H1 (cell line): ENCODE measurements at regions not wholly inside any gene's neighbourhood (a gene's known extent, or its start where the extent isn't known, plus 50 kb on each side); places are given as distances from the start of the nearest gene placed in this dataset.

Experiments
- CTCF ChIA-PET: fragments of 300-600 bp; sonication (Branson Sonifier 250); formaldehyde crosslinking; loops from one replicate; lab custom pipeline; 2021; ENCODE audit not compliant: partially characterized antibody; lab: Charles Lee
- POLR2A ChIA-PET: fragments of 300-600 bp; sonication (Branson Sonifier 250); formaldehyde crosslinking; loops from one replicate; lab custom pipeline; 2021; ENCODE audit warnings: inconsistent platforms; ENCODE audit not compliant: partially characterized antibody; lab: Charles Lee
- DNase-seq, 2 experiments: peaks; one replicate each; pipeline versions ENCODE4 v3.0.0 to v3.0.0-alpha.2; 2010 to 2022; ENCODE audit warnings: low spot score in 2 of 2, low read depth in 1 of 2, mixed read lengths in 1 of 2
- FAIRE-seq: peaks from 2 replicates; lab custom pipeline; 2011; peaks lifted over from hg19 to GRCh38; lab: Jason Lieb, UNC
- H2AFZ ChIP-seq: 2 replicates; pipeline ENCODE4 v1.8.1; 2012; ENCODE audit warnings: low read length, inconsistent platforms
- H2AK5ac ChIP-seq: 2 replicates; pipeline ENCODE4 v1.6.1; 2013; ENCODE audit warnings: low read depth, low read length
- H2BK120ac ChIP-seq: replicated peaks from 2 replicates; pipeline ENCODE3; 2013; ENCODE audit warnings: low read depth, low read length, inconsistent platforms
- H2BK12ac ChIP-seq: 2 replicates; pipeline ENCODE4 v1.6.1; 2013; ENCODE audit warnings: low read depth, low read length
- H2BK15ac ChIP-seq: 2 replicates; pipeline ENCODE4 v1.6.1; 2013; ENCODE audit warnings: low read length
- H2BK20ac ChIP-seq: 2 replicates; pipeline ENCODE4 v1.6.1; 2013; ENCODE audit warnings: low read length
- H2BK5ac ChIP-seq: 2 replicates; pipeline ENCODE4 v1.6.1; 2013; ENCODE audit warnings: low read depth, low read length
- H3K14ac ChIP-seq: 2 replicates; pipeline ENCODE4 v1.6.1; 2013; ENCODE audit warnings: inconsistent platforms; ENCODE audit not compliant: insufficient read length
- H3K18ac ChIP-seq: 2 replicates; pipeline ENCODE4 v1.6.1; 2013; ENCODE audit warnings: low read length; ENCODE audit errors: extremely low read depth
- H3K23ac ChIP-seq: 2 replicates; pipeline ENCODE4 v1.6.1; 2013; ENCODE audit warnings: inconsistent platforms; ENCODE audit not compliant: insufficient read length
- H3K23me2 ChIP-seq: 2 replicates; pipeline ENCODE4 v1.6.1; 2013; ENCODE audit warnings: low read depth, low read length
- H3K27ac ChIP-seq: 2 replicates; pipeline ENCODE4 v1.6.1; 2011; ENCODE audit warnings: low read depth, low read length, inconsistent platforms
- H3K27me3 ChIP-seq, 4 experiments: replicated peaks in 1 of 4; 1 replicate in 1 of 4; 2 replicates in 3 of 4; pipeline versions ENCODE4 v1.6.1 to v1.8.1; 2011 to 2013; ENCODE audit warnings: low read length in 3 of 4, mild to moderate bottlenecking in 3 of 4, inconsistent platforms in 2 of 4, mixed read lengths in 2 of 4, moderate library complexity in 1 of 4; ENCODE audit not compliant: control insufficient read depth in 3 of 4, insufficient read depth in 3 of 4; ENCODE audit errors: extremely low read depth in 1 of 4
- H3K36me3 ChIP-seq, 4 experiments: 2 replicates each; pipeline versions ENCODE4 v1.6.1 to v1.8.1; 2011 to 2013; ENCODE audit warnings: mild to moderate bottlenecking in 4 of 4, low read length in 3 of 4, moderate library complexity in 2 of 4, control low read depth in 1 of 4, inconsistent platforms in 1 of 4; ENCODE audit not compliant: insufficient read depth in 4 of 4, control insufficient read depth in 2 of 4
- H3K4ac ChIP-seq: replicated peaks from 2 replicates; pipeline ENCODE3; 2013; ENCODE audit warnings: low read length, low read depth, mixed read lengths, inconsistent platforms; ENCODE audit not compliant: insufficient read length
- H3K4me1 ChIP-seq, 4 experiments: replicated peaks in 1 of 4; 1 replicate in 1 of 4; 2 replicates in 3 of 4; pipeline versions ENCODE4 v1.6.1 to v1.8.1; 2011 to 2013; ENCODE audit warnings: low read length in 3 of 4, inconsistent platforms in 2 of 4, mixed read lengths in 1 of 4; ENCODE audit not compliant: insufficient read depth in 4 of 4, control insufficient read depth in 3 of 4
- H3K4me2 ChIP-seq, 2 experiments: 2 replicates each; pipeline versions ENCODE4 v1.6.1 to v1.8.1; 2011 to 2013; ENCODE audit warnings: low read depth in 2 of 2, low read length in 2 of 2, control low read depth in 1 of 2, inconsistent platforms in 1 of 2, mild to moderate bottlenecking in 1 of 2; ENCODE audit not compliant: insufficient read depth in 1 of 2
- H3K4me3 ChIP-seq, 4 experiments: fragments of 200-600, 300-600 bp in 1 of 4; sonication (generic), shearing (Covaris generic), sonication (Bioruptor Twin) in 1 of 4; 2 replicates each; pipeline versions ENCODE4 v1.5.1 to v1.8.1; 2011 to 2016; ENCODE audit warnings: low read length in 4 of 4, low read depth in 3 of 4, control low read depth in 2 of 4, inconsistent platforms in 2 of 4, mild to moderate bottlenecking in 2 of 4, mixed read lengths in 1 of 4, moderate library complexity in 1 of 4; ENCODE audit not compliant: insufficient read depth in 2 of 4; ENCODE audit errors: extremely low read depth in 1 of 4
- H3K56ac ChIP-seq: replicated peaks from 2 replicates; pipeline ENCODE3; 2013; ENCODE audit warnings: low read depth, mild to moderate bottlenecking, mixed read lengths, low read length, inconsistent platforms; ENCODE audit not compliant: insufficient read length
- H3K79me1 ChIP-seq: 2 replicates; pipeline ENCODE4 v1.6.1; 2013; ENCODE audit warnings: low read depth, low read length, control low read depth
- H3K79me2 ChIP-seq, 2 experiments: 2 replicates each; pipeline versions ENCODE4 v1.6.1 to v1.8.1; 2012 to 2013; ENCODE audit warnings: low read length in 2 of 2, mild to moderate bottlenecking in 2 of 2, inconsistent platforms in 1 of 2; ENCODE audit not compliant: insufficient read depth in 2 of 2, control insufficient read depth in 1 of 2
- H3K9ac ChIP-seq, 4 experiments: replicated peaks in 1 of 4; 1 replicate in 1 of 4; 2 replicates in 3 of 4; pipeline versions ENCODE4 v1.6.1 to v1.8.1; 2011 to 2013; ENCODE audit warnings: low read depth in 3 of 4, low read length in 3 of 4, control low read depth in 2 of 4, mild to moderate bottlenecking in 2 of 4, moderate library complexity in 2 of 4, inconsistent platforms in 1 of 4; ENCODE audit errors: extremely low read depth in 1 of 4
- H3K9me3 ChIP-seq, 2 experiments: 2 replicates each; pipeline versions ENCODE4 v1.6.1 to v1.8.1; 2012 to 2013; ENCODE audit warnings: mild to moderate bottlenecking in 2 of 2, moderate library complexity in 2 of 2, control low read depth in 1 of 2, inconsistent platforms in 1 of 2, low read depth in 1 of 2, low read length in 1 of 2, mixed read lengths in 1 of 2; ENCODE audit not compliant: insufficient read depth in 2 of 2
- H4K20me1 ChIP-seq, 2 experiments: replicated peaks in 1 of 2; 2 replicates each; pipeline versions ENCODE3 to v1.8.1; 2011 to 2013; ENCODE audit warnings: inconsistent platforms in 2 of 2, low read length in 2 of 2, mild to moderate bottlenecking in 1 of 2; ENCODE audit not compliant: insufficient read depth in 2 of 2, control insufficient read depth in 1 of 2
- H4K5ac ChIP-seq: 2 replicates; pipeline ENCODE4 v1.6.1; 2013; ENCODE audit warnings: low read length, low read depth, mixed read lengths, inconsistent platforms; ENCODE audit not compliant: insufficient read length
- H4K8ac ChIP-seq: 2 replicates; pipeline ENCODE4 v1.8.0; 2013; ENCODE audit warnings: mild to moderate bottlenecking, moderate library complexity, low read length, inconsistent platforms; ENCODE audit not compliant: insufficient read depth; ENCODE audit errors: extremely low read depth
- H4K91ac ChIP-seq: replicated peaks from 2 replicates; pipeline ENCODE3; 2013; ENCODE audit warnings: low read length, mixed read lengths, inconsistent platforms; ENCODE audit not compliant: insufficient read length
- CHD2 ChIP-seq: IDR thresholded peaks from 2 replicates; pipeline ENCODE4 v1.6.1; 2012; ENCODE audit warnings: low read length, improper control_type of control experiment
- EP300 ChIP-seq, 2 experiments: IDR thresholded peaks; 1 replicate in 1 of 2; 2 replicates in 1 of 2; pipeline ENCODE4 v1.6.1; 2011 to 2012; ENCODE audit warnings: low read depth in 2 of 2, low read length in 2 of 2, mild to moderate bottlenecking in 2 of 2, borderline replicate concordance in 1 of 2, inconsistent platforms in 1 of 2, moderate library complexity in 1 of 2
- POLR2AphosphoS5 ChIP-seq: IDR thresholded peaks from 2 replicates; pipeline ENCODE4 v1.6.1; 2011; ENCODE audit warnings: low read depth, low read length
- RAD21 ChIP-seq, 2 experiments: IDR thresholded peaks in 1 of 2; conservative IDR thresholded peaks in 1 of 2; 2 replicates each; pipeline ENCODE4 v1.6.1; 2011; ENCODE audit warnings: low read depth in 2 of 2, low read length in 2 of 2, improper control_type of control experiment in 1 of 2, inconsistent platforms in 1 of 2, mild to moderate bottlenecking in 1 of 2, moderate library complexity in 1 of 2
- SIN3A ChIP-seq, 2 experiments: IDR thresholded peaks in 1 of 2; conservative IDR thresholded peaks in 1 of 2; 2 replicates each; pipeline ENCODE4 v1.6.1; 2011 to 2012; ENCODE audit warnings: low read length in 2 of 2, improper control_type of control experiment in 1 of 2, low read depth in 1 of 2, mild to moderate bottlenecking in 1 of 2
- SP1 ChIP-seq: IDR thresholded peaks from 2 replicates; pipeline ENCODE4 v1.6.1; 2011; ENCODE audit warnings: low read depth, low read length
- SP2 ChIP-seq: IDR thresholded peaks from 2 replicates; pipeline ENCODE4 v1.6.1; 2012; ENCODE audit warnings: mild to moderate bottlenecking, low read length, inconsistent platforms
- SRF ChIP-seq: IDR thresholded peaks from 2 replicates; pipeline ENCODE4 v1.6.1; 2011; ENCODE audit warnings: mild to moderate bottlenecking, low read depth, low read length, moderate library complexity
- TAF1 ChIP-seq: IDR thresholded peaks from 2 replicates; pipeline ENCODE4 v1.6.1; 2011; ENCODE audit warnings: mild to moderate bottlenecking, low read depth, low read length
- TBP ChIP-seq: IDR thresholded peaks from 2 replicates; pipeline ENCODE4 v1.6.1; 2011; ENCODE audit warnings: low read depth, low read length, improper control_type of control experiment
- ZNF274 ChIP-seq: IDR thresholded peaks from 2 replicates; pipeline ENCODE4 v1.7.0; 2012; ENCODE audit warnings: low read length, borderline replicate concordance; ENCODE audit errors: extremely low read depth
- WGBS, 2 experiments: shearing (Covaris generic) in 1 of 2; methylation state at CpG; one replicate each; pipeline versions ENCODE4 v1.1.6 to v1.1.7; 2013 to 2015; ENCODE audit warnings: low lambda C conversion rate in 2 of 2, mixed read lengths in 2 of 2, inconsistent platforms in 1 of 2, low coverage in 1 of 2, missing lambda C conversion rate in 1 of 2; ENCODE audit not compliant: insufficient replicate concordance in 2 of 2, insufficient coverage in 1 of 2, insufficient read length in 1 of 2; ENCODE audit errors: extremely low coverage in 1 of 2, missing lambda C conversion rate in 1 of 2; 5-methylcytosine and 5-hydroxymethylcytosine counted together
- TF ChIP-seq, protein P1 (sequence below): IDR thresholded peaks from 2 replicates; pipeline ENCODE4 v1.6.1; 2011; ENCODE audit warnings: low read length, improper control_type of control experiment
- TF ChIP-seq, protein P2 (sequence below): IDR thresholded peaks from 2 replicates; pipeline ENCODE4 v1.6.1; 2012; ENCODE audit warnings: inconsistent platforms

DNA sequence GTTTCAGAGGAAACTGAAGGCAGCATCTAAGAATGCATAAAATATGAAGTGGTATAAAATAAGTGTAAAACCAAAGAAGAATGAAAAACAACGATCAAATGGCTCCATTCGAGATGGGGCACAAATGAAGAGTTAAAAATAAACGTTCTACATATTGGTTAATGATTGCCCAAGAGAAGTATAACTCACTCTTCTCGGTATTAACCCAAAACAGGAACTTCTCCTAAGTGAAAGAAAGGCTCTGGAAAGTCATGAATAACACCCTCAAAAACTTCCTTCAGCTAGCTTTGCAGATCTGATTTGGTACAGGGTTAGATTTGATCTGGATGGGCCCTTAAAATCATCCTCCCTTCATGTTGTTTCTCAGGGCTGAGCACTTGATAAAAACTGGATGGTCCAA lies 94.3 kb upstream of the ADO start:
- no peak overlapping the region for H2BK5ac ChIP-seq
- no peak overlapping the region for H2AK5ac ChIP-seq
- no peaks in the 10 kb centered on the region for H4K20me1 ChIP-seq
- no peak overlapping the region for H3K56ac ChIP-seq
- 89% methylated on average over 4 of the region's 4 CpGs; no CpG with 5 or more reads in 1 of the 2 experiments for WGBS, 2 experiments
- no peaks in the 10 kb centered on the region for H3K4me1 ChIP-seq
- no peak overlapping the region for H4K5ac ChIP-seq
- H3K4me3 ChIP-seq = no peak overlapping the region
- H3K79me1 ChIP-seq = no peaks in the 10 kb centered on the region
- CTCF ChIA-PET = interaction anchor here (1.1 kb wide), 1 partner anchor 17 kb away, joined by 3 read pairs; no protein-coding TSS in a partner anchor
- POLR2A ChIA-PET = no interaction called here
- H3K27me3 ChIP-seq = no peaks in the 10 kb centered on the region
- no peak overlapping the region for H2AFZ ChIP-seq
- H2BK15ac ChIP-seq = no peak overlapping the region
- H4K8ac ChIP-seq = no peak overlapping the region
- H3K36me3 ChIP-seq = no peaks in the 10 kb centered on the region
- no peak overlapping the region for H3K18ac ChIP-seq
- H2BK120ac ChIP-seq = no peak overlapping the region
- no peak overlapping the region for H3K23ac ChIP-seq
- no peak overlapping the region for H3K27ac ChIP-seq
- no peaks in the 10 kb centered on the region for H3K79me2 ChIP-seq
- H3K9ac ChIP-seq = no peak overlapping the region
- no peaks in the 10 kb centered on the region for H3K9me3 ChIP-seq
- H3K4ac ChIP-seq = no peak overlapping the region
- no peak overlapping the region for H3K14ac ChIP-seq
- H2BK12ac ChIP-seq = no peak overlapping the region
- no peak for FAIRE-seq
- DNase-seq = no peak
- no peaks in the 10 kb centered on the region for H3K23me2 ChIP-seq
- H4K91ac ChIP-seq = no peak overlapping the region
- no peak overlapping the region for H3K4me2 ChIP-seq
- no peak overlapping the region for H2BK20ac ChIP-seq
- TF ChIP-seq TBP (no peak), RAD21 (IDR thresholded peaks at IDR 0.05 in 1 of 2, conservative IDR thresholded peaks at IDR 0.05 in 1 of 2; ENCODE audit: low read depth in 2 of 2, low read length in 2 of 2) (no peak), POLR2AphosphoS5 (no peak), SRF (no peak), SIN3A (conservative IDR thresholded peaks at IDR 0.05 in 1 of 2, IDR thresholded peaks at IDR 0.05 in 1 of 2; ENCODE audit: low read depth in 1 of 2, low read length in 2 of 2) (no peak), CHD2 (no peak), ZNF274 (no peak), SP2 (no peak), SP1 (no peak), TAF1 (no peak), EP300 (IDR thresholded peaks at IDR 0.05; ENCODE audit: borderline replicate concordance in 1 of 2, low read depth in 2 of 2, low read length in 2 of 2) (no peak)
- TF ChIP-seq, protein P1, sequence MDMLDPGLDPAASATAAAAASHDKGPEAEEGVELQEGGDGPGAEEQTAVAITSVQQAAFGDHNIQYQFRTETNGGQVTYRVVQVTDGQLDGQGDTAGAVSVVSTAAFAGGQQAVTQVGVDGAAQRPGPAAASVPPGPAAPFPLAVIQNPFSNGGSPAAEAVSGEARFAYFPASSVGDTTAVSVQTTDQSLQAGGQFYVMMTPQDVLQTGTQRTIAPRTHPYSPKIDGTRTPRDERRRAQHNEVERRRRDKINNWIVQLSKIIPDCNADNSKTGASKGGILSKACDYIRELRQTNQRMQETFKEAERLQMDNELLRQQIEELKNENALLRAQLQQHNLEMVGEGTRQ = no peak
- TF ChIP-seq, protein P2, sequence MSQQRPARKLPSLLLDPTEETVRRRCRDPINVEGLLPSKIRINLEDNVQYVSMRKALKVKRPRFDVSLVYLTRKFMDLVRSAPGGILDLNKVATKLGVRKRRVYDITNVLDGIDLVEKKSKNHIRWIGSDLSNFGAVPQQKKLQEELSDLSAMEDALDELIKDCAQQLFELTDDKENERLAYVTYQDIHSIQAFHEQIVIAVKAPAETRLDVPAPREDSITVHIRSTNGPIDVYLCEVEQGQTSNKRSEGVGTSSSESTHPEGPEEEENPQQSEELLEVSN = no peak
